GM18907 (cell line): ENCODE measurements at regions not wholly inside any gene's neighbourhood (a gene's known extent, or its start where the extent isn't known, plus 50 kb on each side); places are given as distances from the start of the nearest gene placed in this dataset.

Source experiments
- ATAC-seq: cut with Tn5 transposase; IDR thresholded peaks from one replicate; pipeline ENCODE4 v1.9.1; 2021; ENCODE audit warnings: mild to moderate bottlenecking, moderate library complexity; ENCODE audit not compliant: unreplicated experiment

DNA sequence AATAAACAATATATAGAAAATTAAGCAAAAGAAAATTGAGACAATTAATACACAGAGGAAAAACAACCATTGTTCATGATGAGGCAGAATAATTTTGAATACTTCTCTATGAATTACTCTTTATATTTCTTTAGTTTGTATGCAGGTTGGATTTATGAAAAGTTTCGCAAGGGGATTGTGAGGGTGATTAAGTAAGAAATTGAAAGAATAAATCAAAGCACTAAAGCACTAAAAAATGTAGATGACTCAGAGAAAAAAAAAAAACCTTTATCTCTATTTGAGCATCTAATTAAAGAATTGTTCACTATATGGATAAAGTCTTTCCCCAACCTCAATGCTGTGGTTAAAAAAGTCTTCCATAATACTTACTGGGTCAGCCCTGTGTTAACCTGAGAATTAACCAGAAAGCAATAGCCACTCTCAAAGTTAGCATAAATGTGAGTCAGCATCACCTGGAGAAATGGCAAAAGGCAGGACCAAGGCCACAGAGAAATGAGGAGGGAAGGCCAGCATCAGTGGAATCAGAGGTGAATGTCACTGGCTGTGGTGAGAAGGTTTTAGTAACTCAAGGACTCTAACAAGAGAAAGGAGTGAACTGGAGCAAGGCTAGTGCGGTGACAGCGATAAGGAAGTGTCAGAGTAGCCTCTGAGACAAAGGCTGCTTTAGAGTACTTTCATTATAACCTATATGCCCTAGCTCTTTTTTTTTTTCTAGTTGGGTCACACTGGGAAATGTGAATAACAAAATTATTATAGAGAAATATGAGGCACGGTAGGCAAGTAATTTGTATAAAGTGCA lies 310.4 kb downstream of the KCNC2 start:
- ATAC-seq: no peak

DNA sequence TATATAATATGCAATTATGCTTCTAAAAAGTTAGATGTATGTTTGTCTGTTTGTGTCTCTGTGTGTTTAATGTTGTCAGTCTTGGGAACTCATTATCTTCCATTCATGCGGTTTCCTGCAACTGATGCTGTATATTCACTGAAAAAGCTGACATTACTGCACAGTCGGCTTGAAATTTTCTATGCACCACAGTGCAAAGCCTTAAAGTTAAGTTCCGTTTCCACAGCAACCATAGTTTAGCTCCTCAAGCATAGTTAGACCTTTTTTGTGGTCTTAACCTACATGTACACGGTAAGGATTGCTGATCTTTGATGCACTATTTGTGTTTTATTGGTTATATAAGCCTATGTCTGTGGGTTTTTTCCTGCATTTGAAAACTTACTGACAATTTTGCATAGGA lies 309.4 kb downstream of the KCNC2 start:
- no peak for ATAC-seq

DNA sequence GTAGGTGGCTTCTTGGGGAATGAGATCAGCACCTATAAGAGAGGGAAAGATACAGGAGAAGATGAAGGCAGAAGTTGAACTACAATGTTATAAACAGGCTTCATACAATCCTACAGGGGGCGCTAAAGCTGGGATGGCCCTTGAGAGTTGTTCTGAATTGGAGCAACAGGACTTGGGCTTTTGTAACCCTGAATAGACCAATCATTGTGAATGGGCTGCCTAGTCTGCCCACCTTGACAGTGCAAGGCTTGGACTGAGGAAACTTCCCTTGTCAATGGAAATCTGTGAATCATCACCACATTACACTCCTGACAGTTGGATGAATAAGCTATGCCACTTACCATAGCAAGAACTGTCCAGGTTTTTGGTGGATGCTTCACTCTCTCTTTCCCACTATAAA lies 306.1 kb downstream of the KCNC2 start:
- ATAC-seq: no peak

DNA sequence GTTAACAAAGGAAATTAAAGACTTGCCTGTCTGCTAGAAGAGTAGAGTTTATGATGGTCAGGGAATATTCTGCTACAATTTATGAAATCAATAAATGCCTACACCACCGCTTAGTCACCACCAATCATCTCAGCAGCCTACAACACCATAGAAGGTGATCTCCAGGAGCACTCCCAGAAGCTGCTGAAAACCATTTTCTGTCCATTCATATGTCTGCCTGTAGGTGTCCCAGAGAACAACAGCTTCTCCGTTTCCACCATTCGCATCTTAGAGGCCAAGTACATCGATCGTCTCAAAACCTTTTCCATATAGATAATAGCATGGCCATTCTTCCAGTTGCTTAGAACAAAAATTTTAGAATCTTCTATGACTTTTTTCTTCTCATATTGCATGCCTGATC lies 303.4 kb downstream of the KCNC2 start:
- no peak for ATAC-seq

DNA sequence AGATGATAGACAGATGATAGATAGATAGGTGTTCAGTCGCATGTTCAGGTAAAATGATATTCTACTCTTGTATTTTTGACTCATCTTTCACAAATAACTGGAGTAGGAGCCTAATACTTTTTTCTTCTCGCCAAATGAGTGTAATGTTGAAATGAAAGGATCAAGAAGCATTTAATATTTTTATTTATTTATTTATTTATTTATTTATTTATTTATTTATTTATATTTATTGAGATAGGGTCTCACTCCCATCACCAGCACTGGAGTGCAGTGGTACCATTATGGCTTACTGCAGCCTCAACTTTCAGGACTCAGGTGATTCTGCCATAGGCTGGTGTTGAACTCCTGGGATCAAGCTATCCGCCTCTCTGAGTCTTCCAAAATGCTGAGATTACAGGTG lies 298.8 kb downstream of the KCNC2 start:
- ATAC-seq: no peak

DNA sequence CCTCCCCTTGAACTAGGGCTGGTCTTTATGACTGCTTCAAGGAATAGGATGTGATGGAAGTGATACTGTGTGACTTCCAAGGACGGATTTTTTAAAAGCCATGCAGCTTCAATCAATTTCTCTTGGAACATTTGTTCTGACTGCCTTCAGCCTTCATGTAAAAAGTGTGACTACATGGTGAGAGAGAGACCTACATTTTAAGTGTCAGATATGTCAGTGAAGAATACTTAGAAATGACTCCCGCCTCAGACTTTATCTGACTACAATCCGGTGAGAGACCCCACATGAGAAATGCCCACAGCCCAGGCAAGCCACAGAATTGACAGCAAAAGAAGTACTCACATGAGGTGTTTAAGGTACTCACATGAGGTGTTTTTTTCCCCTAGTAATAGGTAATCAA lies 295.3 kb downstream of the KCNC2 start:
- ATAC-seq: no peak

DNA sequence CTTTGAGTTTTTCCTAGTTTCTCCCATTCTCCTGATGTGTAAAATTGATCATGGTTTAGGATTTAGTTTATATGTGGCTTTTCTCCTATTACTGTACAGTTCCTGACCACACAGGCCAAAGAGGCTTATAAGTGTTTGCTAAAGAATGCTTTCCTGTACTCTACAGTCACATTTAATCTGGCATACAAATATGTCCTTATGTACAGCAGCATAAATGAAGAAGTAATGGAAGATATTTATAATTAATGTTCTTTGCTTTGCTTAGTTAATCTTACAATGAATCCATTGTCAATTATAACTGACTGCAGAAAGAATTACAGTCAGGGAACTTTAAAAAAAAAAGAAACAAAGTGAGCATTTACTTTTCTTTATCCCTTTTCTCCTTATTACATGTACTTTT lies 293.9 kb downstream of the KCNC2 start:
- ATAC-seq: no peak

DNA sequence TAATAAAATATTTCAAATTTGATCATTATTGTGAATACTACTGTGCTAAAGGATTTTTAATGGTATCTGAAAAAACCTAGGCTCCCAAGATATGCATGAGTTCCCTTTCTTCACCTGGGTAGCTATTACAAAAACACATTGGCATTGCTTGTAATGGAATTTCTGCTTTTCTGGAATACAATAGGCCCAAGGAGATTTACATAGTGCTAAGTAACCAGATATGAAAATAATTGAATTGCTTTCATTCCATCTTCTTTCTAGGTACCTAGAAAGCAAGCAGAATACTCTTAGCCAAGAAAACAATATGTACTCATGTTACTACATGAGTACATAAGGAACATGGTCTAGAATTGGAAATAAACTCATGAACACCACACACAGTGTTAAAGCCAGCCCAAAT lies 291.9 kb downstream of the KCNC2 start:
- ATAC-seq: no peak

DNA sequence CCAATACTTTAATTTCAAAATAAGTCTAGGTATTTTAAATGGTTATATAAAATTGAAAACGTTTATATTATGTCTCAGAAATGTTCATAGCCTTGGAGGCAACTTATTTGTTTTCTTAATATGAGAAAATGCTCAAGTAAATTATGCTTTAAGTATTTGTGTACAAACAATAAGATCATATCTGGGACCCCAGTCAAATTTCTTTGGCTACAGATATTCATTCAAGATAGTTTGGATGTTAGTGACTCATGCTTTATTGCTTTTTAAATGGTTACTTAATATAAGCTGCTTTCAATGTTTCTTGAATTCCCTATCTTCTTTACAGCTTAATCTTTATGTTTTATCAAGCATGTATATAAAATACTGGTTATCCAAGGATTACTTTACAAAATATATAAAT lies 291.3 kb downstream of the KCNC2 start:
- ATAC-seq: no peak

DNA sequence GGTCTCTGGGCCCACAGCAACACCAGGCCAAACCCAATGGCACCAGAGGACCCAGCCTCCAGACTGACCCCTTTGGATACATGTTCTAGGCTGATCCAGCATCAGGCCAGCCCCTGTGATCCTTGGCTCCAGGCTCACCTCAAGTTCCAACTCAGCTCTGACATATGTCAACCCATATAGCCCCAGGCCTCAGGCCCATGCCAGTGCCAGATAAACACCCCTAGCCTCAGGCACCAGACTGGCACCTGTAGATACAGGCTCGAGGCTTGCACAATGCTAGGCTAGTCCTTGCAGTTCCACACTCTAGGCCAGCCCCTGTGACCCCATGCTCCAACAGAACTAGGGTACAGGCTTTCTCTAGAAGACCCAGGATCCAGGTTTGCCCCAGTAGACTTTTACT lies 287.5 kb downstream of the KCNC2 start:
- no peak for ATAC-seq

DNA sequence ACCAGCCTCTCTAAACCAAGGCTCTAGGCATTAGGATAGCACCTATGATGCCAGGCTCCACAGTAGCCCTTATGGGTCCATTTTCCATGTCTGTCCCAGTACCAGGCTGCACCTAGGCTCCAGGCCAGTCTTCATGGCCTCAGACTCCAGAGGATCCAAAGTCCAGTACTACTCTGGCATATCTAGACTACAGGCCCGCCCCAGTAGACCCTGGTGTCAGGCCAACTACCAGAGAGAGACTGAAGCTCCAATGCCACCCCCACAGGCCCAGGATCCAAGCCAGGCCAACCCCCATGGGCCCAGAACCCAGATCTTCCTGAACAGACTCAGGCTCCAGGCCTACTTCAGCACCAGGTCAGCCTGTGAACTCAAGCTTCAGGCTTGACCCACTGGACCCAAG lies 287.0 kb downstream of the KCNC2 start:
- no peak for ATAC-seq

DNA sequence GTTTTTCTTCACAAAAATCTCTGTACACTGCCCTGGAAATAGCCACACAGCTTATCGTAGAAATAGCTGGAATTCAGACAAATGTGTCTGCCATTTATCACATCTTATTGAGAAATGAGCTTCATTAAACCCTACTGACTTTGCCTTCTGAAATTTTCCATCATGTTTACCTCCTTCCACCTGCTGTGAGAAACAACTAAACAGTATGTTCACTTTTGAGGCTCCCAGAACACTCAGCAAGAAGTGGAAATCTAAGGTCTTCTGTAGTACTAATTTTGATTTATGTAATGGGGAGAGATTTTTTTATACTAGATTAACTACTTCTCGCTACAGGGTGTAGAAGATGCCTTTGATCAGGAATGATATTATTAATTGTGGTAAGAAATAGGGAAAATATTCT lies 268.0 kb downstream of the KCNC2 start:
- ATAC-seq: no peak

DNA sequence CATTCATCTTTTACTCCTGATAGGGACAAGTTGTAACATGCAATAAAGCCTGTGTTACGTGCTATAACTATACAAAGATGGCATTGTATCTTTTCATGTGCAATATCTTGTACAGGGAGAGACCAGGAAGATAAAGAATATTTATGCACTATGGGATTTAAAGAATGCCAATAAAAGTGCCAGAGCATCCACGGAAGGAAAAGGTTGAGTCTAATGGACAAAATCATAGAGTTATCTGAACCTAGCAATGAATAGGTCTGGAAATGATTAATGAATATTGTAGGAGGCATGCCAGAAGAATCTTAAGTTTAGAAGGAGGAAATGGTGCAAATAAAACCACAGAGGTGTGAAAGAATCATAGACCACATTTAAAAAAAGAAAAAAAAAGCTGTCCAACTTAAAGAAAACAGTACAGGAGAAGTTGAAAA lies 263.9 kb downstream of the KCNC2 start:
- ATAC-seq: no peak

DNA sequence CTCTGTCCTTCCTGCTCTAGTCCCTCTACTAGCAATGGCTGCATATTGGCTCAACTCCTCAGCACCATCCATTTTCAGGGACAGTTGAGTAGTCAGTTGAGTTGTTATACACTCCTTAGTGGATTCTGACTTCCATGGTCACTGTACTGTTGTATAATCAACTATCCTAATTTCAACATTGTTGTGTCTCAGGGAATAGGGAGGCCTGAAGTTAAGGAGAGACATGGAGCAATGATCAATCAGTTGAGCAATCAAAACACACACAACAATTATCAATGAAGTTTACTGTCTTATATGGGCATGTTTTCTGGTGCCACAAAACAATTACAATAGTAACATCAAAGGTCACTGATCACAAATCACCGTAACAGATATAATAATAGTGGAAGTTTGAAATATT lies 255.9 kb downstream of the KCNC2 start:
- no peak for ATAC-seq

DNA sequence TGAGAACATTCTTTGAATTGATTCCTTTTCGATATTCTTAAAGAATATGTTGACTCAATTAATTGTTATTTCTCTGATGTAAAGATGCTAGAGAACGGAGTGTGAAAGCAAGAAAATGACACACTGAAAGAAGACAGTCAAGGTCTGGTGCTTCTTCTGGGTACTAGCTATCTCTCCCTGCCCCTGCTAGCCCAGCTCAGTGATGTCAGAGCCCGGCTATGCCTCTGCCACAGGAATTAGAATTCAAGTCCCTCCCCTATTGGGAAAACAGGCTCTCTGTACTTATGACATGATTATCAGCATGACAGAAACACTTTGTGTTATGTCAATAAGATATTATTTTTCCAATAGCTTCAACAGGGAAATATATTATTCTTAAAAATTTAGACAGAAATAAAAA lies 252.4 kb downstream of the KCNC2 start:
- ATAC-seq: no peak

DNA sequence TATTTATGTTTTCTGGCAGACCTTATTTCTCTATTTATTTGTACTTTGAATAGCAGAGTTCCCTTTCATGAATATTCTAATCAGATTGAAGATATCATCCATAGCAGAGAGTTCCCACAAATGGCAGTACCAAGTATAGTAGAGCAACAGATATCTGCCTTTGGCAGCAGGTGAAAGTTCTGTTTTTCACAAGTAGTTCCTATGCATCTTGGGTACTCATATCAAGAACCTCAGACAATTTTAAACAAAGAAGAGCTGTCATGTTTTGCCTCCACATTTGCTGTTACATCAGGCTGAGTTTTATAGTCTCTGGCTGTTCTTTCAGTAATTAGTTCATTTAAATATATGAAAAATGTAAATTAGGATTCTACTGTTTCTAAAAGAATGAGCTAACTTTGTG lies 252.0 kb downstream of the KCNC2 start:
- no peak for ATAC-seq

DNA sequence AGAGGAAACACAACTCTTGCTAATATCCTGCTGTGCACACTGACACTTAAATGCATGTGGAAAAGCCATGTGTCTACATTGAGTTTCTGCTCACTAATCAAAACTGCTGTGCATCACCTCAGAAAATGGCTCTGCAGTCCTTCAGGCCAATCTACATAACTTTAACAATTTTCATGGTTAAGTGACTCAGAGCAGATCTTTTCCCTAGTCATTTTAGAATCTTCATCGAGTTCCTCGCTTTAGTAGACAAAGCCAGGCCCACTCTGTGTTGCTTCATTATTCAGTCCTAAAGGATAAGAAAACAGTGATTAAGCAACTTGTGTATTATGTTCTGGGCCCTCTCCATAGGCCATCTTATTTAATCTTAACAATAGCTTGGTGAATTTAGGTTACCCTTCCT lies 250.0 kb downstream of the KCNC2 start:
- ATAC-seq: no peak

DNA sequence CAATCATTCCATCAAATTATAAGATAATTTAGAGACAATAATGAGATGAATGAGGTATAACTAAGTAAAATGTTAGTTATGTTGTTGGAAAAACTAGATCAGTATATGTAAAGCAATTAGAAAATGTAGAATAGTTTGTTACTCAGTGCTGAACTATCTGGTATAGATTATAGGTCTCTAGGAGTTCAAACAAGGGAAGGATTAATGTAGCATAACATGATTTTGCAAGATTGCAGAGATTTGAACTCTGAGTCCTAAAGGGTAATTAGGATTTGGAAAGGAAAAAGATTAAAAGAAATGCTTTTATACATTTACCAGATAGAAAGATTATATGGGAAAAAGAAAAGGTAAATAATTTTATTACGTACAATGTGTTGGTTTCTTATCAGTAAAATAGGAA lies 246.3 kb downstream of the KCNC2 start:
- ATAC-seq: no peak

DNA sequence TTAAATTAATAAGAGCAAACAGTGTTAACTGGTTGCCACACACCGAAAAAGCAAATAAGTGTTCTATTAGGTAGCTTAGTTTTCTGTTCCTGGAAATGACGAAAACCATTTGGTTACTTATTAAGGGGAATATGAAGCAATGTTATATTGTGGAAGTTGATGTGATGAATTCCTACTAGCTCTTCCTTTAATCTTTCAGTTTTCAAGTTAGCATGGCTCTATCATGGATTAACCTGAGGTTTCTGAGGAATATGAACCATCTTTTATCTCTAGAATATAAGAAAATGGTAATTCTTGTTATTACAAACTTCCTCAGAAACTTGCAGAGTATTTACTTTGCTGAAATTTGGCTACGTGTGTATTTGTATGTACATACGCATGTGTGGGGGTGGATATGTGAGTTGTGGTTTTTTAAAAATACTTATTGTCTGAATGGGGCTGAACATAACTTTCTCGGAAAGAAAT lies 245.7 kb downstream of the KCNC2 start:
- no peak for ATAC-seq

DNA sequence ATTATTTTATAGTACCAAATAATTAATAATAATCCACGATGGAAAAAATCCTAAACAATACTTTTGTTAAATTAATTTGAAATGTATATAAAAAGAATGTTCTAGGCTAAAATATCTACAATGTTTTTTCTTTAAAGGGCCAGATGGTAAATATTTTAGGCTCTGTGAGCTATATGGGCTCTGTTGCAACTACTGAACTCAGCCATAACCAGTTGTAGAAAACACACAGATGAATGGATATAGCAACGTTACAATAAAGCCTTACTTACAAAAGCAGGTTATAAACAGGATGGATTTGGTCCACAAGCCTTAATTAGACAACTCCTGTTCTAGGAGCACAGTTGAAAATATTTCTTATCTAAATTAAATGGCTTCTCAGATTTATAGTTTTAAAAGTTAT lies 245.2 kb downstream of the KCNC2 start:
- ATAC-seq: no peak

DNA sequence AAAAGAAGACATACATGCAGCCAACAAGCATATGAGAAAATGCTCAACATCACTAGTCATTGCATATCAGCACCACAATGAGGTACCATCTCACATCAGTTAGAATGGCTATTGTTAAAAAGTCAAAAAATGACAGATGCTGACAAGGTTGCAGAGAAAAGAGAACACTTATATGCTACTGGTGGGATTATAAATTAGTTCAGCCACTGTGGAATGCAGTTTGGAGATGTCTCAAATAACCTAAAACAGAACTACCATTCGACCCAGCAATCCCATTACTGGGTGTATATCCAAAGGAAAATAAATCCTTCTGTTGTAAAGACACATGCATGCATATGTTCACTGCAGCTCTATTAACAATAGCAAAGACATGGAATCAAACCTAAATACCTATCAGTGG lies 238.4 kb downstream of the KCNC2 start:
- ATAC-seq: no peak

DNA sequence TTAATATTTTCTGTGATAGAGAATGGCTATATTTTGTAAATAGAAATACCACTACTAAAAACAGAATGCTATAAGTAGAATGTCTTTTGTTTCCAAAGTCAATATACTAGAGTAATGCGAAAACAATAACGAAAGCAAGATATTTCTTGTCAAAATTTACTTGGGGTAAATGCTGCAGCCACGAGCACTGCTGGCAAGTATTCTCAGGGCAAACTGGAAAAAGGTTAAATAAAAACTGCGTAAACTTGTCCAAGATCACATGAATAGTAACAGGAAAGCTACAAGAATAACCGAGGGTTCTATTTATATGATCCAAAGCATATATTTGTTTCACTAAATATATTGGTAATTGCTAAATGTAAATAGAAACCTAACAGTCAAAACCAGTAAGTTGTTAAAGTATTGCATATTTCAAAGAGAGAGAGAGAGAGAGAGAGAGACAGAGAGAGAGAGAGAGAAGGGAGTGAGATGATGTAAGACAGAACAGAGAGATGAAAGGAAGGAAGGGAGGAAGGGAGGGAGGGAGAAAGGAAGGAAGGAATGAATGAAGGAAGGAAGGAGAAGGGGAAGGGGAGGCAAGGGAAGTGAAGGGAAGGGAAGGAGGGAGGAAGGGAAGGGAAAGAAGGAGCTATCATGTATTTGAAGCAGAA lies 231.7 kb downstream of the KCNC2 start:
- no peak for ATAC-seq

DNA sequence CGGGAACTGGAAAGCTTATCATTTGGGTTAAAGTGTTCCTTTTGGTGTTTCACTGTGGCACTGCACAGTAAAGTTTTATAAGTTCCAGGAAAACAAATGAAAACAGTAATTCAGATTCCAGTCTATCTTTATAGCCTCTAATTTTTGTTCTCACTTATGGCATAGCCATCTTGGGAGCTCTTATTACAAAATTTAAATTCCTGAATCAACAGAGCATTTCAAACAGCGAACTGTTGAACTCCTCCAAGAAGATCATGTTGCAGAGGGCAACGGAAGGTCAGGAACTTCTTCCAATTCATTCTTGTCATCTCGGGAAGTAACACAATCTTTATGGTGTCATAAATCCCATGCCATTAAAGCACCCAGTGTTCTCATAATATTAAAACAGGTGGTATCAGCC lies 229.1 kb downstream of the KCNC2 start:
- no peak for ATAC-seq
